Esophagus squamous epithelium (tissue), 4 donors: ENCODE measurements at regions not wholly inside any gene's neighbourhood (a gene's known extent, or its start where the extent isn't known, plus 50 kb on each side); places are given as distances from the start of the nearest gene placed in this dataset.

ENCODE experiments used
- CTCF ChIP-seq, 6 experiments: fragments of 450-650 bp in 4 of 6; fragments of 200-600 bp in 2 of 6; sonication (generic) in 2 of 6; IDR thresholded peaks; one replicate each; pipeline ENCODE4 v1.5.1; 2016 to 2019; ENCODE audit warnings: antibody characterized with exemption in 6 of 6, mild to moderate bottlenecking in 4 of 6, moderate library complexity in 4 of 6
- POLR2A ChIP-seq, 4 donors: fragments of 450-650 bp; IDR thresholded peaks; one replicate each; pipeline ENCODE4 v1.6.1; 2017; ENCODE audit warnings: antibody characterized with exemption in 4 of 4, mild to moderate bottlenecking in 4 of 4, moderate library complexity in 3 of 4

DNA sequence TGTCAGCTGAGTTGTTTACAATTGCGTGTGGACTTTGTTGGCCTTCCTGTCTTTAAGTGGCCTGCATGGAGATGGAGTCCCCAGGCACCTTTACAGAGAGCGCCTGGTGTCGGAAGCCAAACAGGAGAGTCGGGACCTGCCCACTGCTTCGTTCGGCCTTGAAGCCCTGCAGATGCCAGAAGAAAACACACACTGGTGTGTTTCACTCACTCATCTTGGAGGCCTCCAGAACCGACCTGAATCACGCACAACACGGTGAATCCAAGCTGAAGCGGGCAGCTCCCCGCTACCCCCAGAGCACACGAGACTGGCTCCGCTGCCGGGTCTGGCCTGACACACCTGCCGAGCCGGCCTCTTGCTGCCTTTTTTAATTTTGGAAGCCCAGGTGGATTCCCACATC is 419.4 kb upstream of the IRX4 start:
- TF ChIP-seq CTCF (IDR thresholded peaks at IDR 0.05) (no peak), POLR2A (IDR thresholded peaks at IDR 0.05) (no peak)
